ENCODE measurements at regions not wholly inside any gene's neighbourhood (a gene's known extent, or its start where the extent isn't known, plus 50 kb on each side); places are given as distances from the start of the nearest gene placed in this dataset.

DNA sequence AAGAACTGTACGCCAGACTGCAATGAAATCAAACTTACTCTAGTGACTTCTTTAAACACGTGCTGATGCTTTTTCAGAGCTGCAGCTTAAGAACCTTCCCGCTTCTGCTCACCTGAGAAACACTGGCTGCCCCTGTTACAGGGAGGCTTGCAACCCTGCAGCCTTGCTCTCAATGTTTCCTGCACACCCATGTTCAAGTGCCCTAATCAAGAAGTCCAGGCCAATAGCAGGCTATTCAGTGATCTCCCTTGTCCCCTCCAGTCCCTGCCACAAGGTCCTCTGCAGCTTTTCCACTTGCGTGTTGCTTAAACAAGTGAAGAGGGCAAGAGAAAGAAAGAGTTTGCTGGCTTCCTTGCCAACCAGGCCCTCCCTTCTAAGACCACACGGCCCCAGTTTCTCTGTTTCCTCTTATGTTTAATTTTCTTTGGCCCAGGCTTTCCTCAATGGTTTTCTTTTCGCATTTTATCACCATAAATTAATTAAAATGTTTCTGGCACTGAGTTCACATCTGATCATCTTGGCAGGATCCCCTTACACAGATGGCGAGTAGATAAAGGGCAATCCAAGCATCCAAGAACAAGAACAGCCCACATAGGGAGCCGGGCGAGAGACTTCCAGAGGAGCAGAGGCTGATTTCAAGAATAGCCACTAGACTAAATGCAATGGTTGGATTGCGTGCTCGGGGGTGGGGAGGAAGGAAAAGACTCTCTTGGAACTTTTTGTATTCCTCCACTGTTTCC, 82.3 kb upstream of the CDKN3 start:
- H3K4me1 Mint-ChIP-seq, result no peaks in the 10 kb centered on the region
- CTCF ChIA-PET, result no interaction called here
- DNase-seq (no peak), ATAC-seq (ENCODE audit: low read depth) (no peak)
- no peak overlapping the region for H3K4me3 Mint-ChIP-seq
- peaks cover 3% of the 10 kb centered on the region for H3K27me3 Mint-ChIP-seq
- POLR2A ChIA-PET, result no interaction called here
- TF ChIP-seq CTCF (IDR thresholded peaks at IDR 0.05), result no peak
- H3K9me3 Mint-ChIP-seq, result no peaks in the 10 kb centered on the region
- H3K36me3 Mint-ChIP-seq (ENCODE audit: low read depth), result no peaks in the 10 kb centered on the region
- H3K27ac Mint-ChIP-seq, result no peak overlapping the region
- intact Hi-C loops (cut with micrococcal nuclease), result no loop called here

DNA sequence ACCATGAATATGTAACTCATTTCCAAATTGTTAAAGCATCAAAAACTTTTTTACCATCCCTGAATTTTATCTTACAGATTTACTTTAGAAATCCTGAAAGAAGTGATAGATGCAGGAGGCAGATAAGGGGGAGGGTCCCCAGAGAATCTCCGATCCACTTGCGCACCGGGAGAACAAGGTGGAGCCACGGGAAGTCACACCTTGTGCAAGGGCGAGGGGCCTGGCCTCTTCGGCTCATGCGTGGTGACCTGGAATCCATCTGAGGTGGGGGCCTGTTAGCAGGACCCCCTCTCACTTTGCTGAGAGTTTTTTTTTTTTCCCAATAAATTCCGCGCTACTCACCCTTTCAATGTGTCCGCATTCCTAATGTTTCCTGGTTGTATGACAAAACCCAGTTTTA, 80.2 kb upstream of the CDKN3 start:
- H3K4me1 Mint-ChIP-seq, result no peaks in the 10 kb centered on the region
- ATAC-seq (ENCODE audit: low read depth) (no peak), DNase-seq (no peak)
- no peak for TF ChIP-seq CTCF (IDR thresholded peaks at IDR 0.05)
- CTCF ChIA-PET, result no interaction called here
- no peak overlapping the region for H3K27ac Mint-ChIP-seq
- H3K27me3 Mint-ChIP-seq, result peaks cover 5% of the 10 kb centered on the region
- H3K4me3 Mint-ChIP-seq, result no peak overlapping the region
- H3K36me3 Mint-ChIP-seq (ENCODE audit: low read depth), result no peaks in the 10 kb centered on the region
- POLR2A ChIA-PET, result no interaction called here
- no peaks in the 10 kb centered on the region for H3K9me3 Mint-ChIP-seq
- intact Hi-C loops (cut with micrococcal nuclease), result no loop called here

DNA sequence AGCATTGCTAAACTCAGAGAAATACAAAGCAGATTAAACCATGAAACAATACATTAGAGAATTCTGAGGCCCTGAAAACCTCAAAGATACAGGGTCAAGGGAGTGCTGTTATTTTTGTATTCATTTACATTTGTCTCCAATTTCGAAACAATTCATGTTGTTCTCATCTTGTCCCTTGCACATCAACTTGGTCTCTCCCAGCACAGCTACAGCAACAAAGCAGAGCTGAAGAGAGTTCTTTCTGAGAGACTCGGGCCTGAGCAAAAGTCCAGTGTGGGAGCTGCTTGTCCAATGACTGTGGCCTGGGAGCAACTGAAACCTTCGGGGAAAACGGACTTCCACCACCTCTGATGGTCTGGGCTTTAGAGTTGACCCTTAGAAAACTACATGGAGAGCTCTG, 79.4 kb upstream of the CDKN3 start:
- ATAC-seq (ENCODE audit: low read depth), result no peak
- no peak overlapping the region for H3K27ac Mint-ChIP-seq
- H3K4me1 Mint-ChIP-seq, result no peaks in the 10 kb centered on the region
- H3K4me3 Mint-ChIP-seq, result no peak overlapping the region
- H3K36me3 Mint-ChIP-seq (ENCODE audit: low read depth), result no peaks in the 10 kb centered on the region
- ChIA-PET POLR2A (no interaction called here), CTCF (no interaction called here)
- TF ChIP-seq CTCF (IDR thresholded peaks at IDR 0.05), result no peak
- H3K27me3 Mint-ChIP-seq, result peaks cover 7% of the 10 kb centered on the region
- intact Hi-C loops (cut with micrococcal nuclease), result no loop called here
- no peaks in the 10 kb centered on the region for H3K9me3 Mint-ChIP-seq
- no peak for DNase-seq

GRCh38 chr14:54322246-54322645, 74.6 kb upstream of the CDKN3 start:
- Mint-ChIP-seq H3K36me3 (ENCODE audit: low read depth) (no peaks in the 10 kb centered on the region), H3K9me3 (no peaks in the 10 kb centered on the region), H3K4me3 (no peak overlapping the region), H3K27ac (no peak overlapping the region), H3K4me1 (no peaks in the 10 kb centered on the region), H3K27me3 (peaks cover 9% of the 10 kb centered on the region)
- no peak for DNase-seq
- no peak for ATAC-seq (ENCODE audit: low read depth)
- intact Hi-C loops (cut with micrococcal nuclease), result no loop called here
- TF ChIP-seq CTCF (IDR thresholded peaks at IDR 0.05), result no peak
- POLR2A ChIA-PET, result no interaction called here
- CTCF ChIA-PET, result no interaction called here

GRCh38 chr14:54322701-54323337, 74.0 kb upstream of the CDKN3 start:
- intact Hi-C loops (cut with micrococcal nuclease), result no loop called here
- no peak for DNase-seq
- CTCF ChIA-PET, result no interaction called here
- no peak for TF ChIP-seq CTCF (IDR thresholded peaks at IDR 0.05)
- no peaks in the 10 kb centered on the region for H3K4me1 Mint-ChIP-seq
- H3K9me3 Mint-ChIP-seq, result no peaks in the 10 kb centered on the region
- H3K36me3 Mint-ChIP-seq (ENCODE audit: low read depth), result no peaks in the 10 kb centered on the region
- POLR2A ChIA-PET, result no interaction called here
- H3K27me3 Mint-ChIP-seq, result peaks cover 11% of the 10 kb centered on the region
- no peak overlapping the region for H3K27ac Mint-ChIP-seq
- ATAC-seq (ENCODE audit: low read depth), result no peak
- H3K4me3 Mint-ChIP-seq, result no peak overlapping the region
